RWPE1 (cell line): ENCODE measurements at regions not wholly inside any gene's neighbourhood (a gene's known extent, or its start where the extent isn't known, plus 50 kb on each side); places are given as distances from the start of the nearest gene placed in this dataset.

ENCODE experiments used
- CTCF ChIA-PET: fragments of 350-600 bp; sonication (Branson Sonifier 250); formaldehyde crosslinking; extraction: SDS; loops from one replicate; lab custom pipeline; 2021; lab: Yijun Ruan, JAX
- POLR2A ChIA-PET: fragments of 400-600 bp; formaldehyde crosslinking; extraction: SDS; loops from one replicate; lab custom pipeline; 2020; ENCODE audit warnings: antibody characterized with exemption; ENCODE audit not compliant: low non-redundant PET; lab: Yijun Ruan, JAX
- DNase-seq: peaks from one replicate; pipeline ENCODE4 v3.0.0; 2012; ENCODE audit warnings: low spot score
- H3K27ac ChIP-seq: fragments of 450-650 bp; 2 replicates; pipeline ENCODE4 v1.5.1; 2017
- CTCF ChIP-seq: fragments of 450-650 bp; conservative IDR thresholded peaks from 2 replicates; pipeline ENCODE4 v1.5.1; 2017; ENCODE audit warnings: low read depth, mild to moderate bottlenecking

GRCh38 chr6:106882601-106883518, 91.7 kb downstream of the CD24 start:
- TF ChIP-seq CTCF = no peak
- H3K27ac ChIP-seq = no peak overlapping the region
- ChIA-PET CTCF (interaction anchor here (0.6 kb wide), 2 partner anchors 83 to 245 kb away, joined by 3 to 4 read pairs; no protein-coding TSS in a partner anchor), POLR2A (interaction anchor here (0.7 kb wide), 1 partner anchor 24 kb away, joined by 3 read pairs; no protein-coding TSS in a partner anchor)
- no peak for DNase-seq

GRCh38 chr6:106882138-106882537, 92.4 kb downstream of the CD24 start:
- TF ChIP-seq CTCF = no peak
- CTCF ChIA-PET = interaction anchor here (0.8 kb wide), 1 partner anchor 1523 kb away, joined by 3 read pairs; no protein-coding TSS in a partner anchor
- DNase-seq = no peak
- POLR2A ChIA-PET = no interaction called here
- H3K27ac ChIP-seq = no peak overlapping the region

- TF ChIP-seq CTCF = no peak
- ChIA-PET POLR2A (no interaction called here), CTCF (no interaction called here)
- H3K27ac ChIP-seq = no peak overlapping the region
- no peak for DNase-seq
Observed at GRCh38 chr6:106880952-106881351, 93.6 kb downstream of the CD24 start.

GRCh38 chr6:106875782-106876321, 98.7 kb downstream of the CD24 start:
- no peak for DNase-seq
- no peak for TF ChIP-seq CTCF
- no peak overlapping the region for H3K27ac ChIP-seq
- ChIA-PET POLR2A (no interaction called here), CTCF (interaction anchor here (0.6 kb wide), 1 partner anchor 260 kb away, joined by 3 read pairs; no protein-coding TSS in a partner anchor)

- TF ChIP-seq CTCF = no peak
Observed at GRCh38 chr6:106874481-106874880, 100.0 kb downstream of the CD24 start.

GRCh38 chr6:106872049-106872448, 102.5 kb downstream of the CD24 start:
- ChIA-PET CTCF (interaction anchor here (0.7 kb wide), 1 partner anchor 540 kb away, joined by 5 read pairs; no protein-coding TSS in a partner anchor), POLR2A (interaction anchor here (0.6 kb wide), 2 partner anchors 102 to 953 kb away, joined by 3 to 7 read pairs; no protein-coding TSS in a partner anchor)

More at GRCh38 chr6:106874481-106874880, 100.0 kb downstream of the CD24 start:
- H3K27ac ChIP-seq = no peak overlapping the region
- CTCF ChIA-PET = no interaction called here
- POLR2A ChIA-PET = no interaction called here
- DNase-seq = no peak

More at GRCh38 chr6:106872049-106872448, 102.5 kb downstream of the CD24 start:
- no peak overlapping the region for H3K27ac ChIP-seq
- DNase-seq = peak; percentile 43
- TF ChIP-seq CTCF = no peak
